Panc1 (cell line): ENCODE measurements at regions not wholly inside any gene's neighbourhood (a gene's known extent, or its start where the extent isn't known, plus 50 kb on each side); places are given as distances from the start of the nearest gene placed in this dataset.

Experiments used
- ATAC-seq: fragments of 200-7000 bp; cut with Tn5 transposase; 2 replicates; pipeline ENCODE4 v1.9.1; 2020; ENCODE audit warnings: mild to moderate bottlenecking, moderate library complexity
- BruUV-seq: library from RNA; stranded (reverse); fragments of 400-500 nt; replicated peaks from 2 replicates; lab custom pipeline; 2021; lab: Mats Ljungman, UMichigan
- CTCF ChIA-PET: fragments of 300-600 bp; sonication (Branson Sonifier 250); formaldehyde crosslinking; loops from one replicate; lab custom pipeline; 2022; ENCODE audit warnings: antibody characterized with exemption; lab: Charles Lee
- POLR2A ChIA-PET: fragments of 300-600 bp; sonication (Branson Sonifier 250); formaldehyde crosslinking; loops from one replicate; lab custom pipeline; 2022; ENCODE audit warnings: antibody characterized with exemption; lab: Charles Lee
- DNase-seq: peaks from one replicate; pipeline ENCODE4 v3.0.0-alpha.2; 2010; ENCODE audit warnings: low read depth, low spot score
- H3K27ac ChIP-seq: 2 replicates; pipeline ENCODE4 v1.5.1; 2011; ENCODE audit warnings: mild to moderate bottlenecking, low read length, inconsistent platforms
- H3K27me3 ChIP-seq: fragments of 200-500 bp; sonication (Bioruptor generic); 2 replicates; pipeline ENCODE4 v1.6.0; 2014; ENCODE audit warnings: low read length, inconsistent platforms; ENCODE audit not compliant: control insufficient read depth, insufficient read depth
- H3K36me3 ChIP-seq: fragments of 200-500 bp; sonication (Bioruptor generic); 2 replicates; pipeline ENCODE4 v1.5.1; 2014; ENCODE audit warnings: inconsistent platforms, mild to moderate bottlenecking, low read length, moderate library complexity; ENCODE audit not compliant: control insufficient read depth, insufficient read depth
- H3K4me1 ChIP-seq: 2 replicates; pipeline ENCODE4 v1.5.1; 2011; ENCODE audit warnings: inconsistent platforms, mild to moderate bottlenecking, low read length, moderate library complexity; ENCODE audit not compliant: control insufficient read depth, insufficient read depth
- H3K4me3 ChIP-seq, 2 experiments: 2 replicates each; pipeline ENCODE4 v1.5.1; 2011 to 2012; ENCODE audit warnings: low read depth in 2 of 2, low read length in 2 of 2, mild to moderate bottlenecking in 2 of 2, inconsistent platforms in 1 of 2, moderate library complexity in 1 of 2
- H3K9me3 ChIP-seq: fragments of 200-500 bp; sonication (Bioruptor generic); 2 replicates; pipeline ENCODE4 v1.5.1; 2014; ENCODE audit warnings: low read depth, mild to moderate bottlenecking, inconsistent platforms, low read length, moderate library complexity; ENCODE audit not compliant: control insufficient read depth, insufficient read depth
- CTCF ChIP-seq: fragments of 450-650 bp; IDR thresholded peaks from 2 replicates; pipeline ENCODE4 v1.5.1; 2017; ENCODE audit warnings: mild to moderate bottlenecking
- POLR2AphosphoS5 ChIP-seq: IDR thresholded peaks from 2 replicates; pipeline ENCODE4 v1.6.1; 2012; ENCODE audit warnings: mild to moderate bottlenecking, low read depth, low read length, moderate library complexity
- SIN3A ChIP-seq: IDR thresholded peaks from 2 replicates; pipeline ENCODE4 v1.6.1; 2012; ENCODE audit warnings: low read depth, mild to moderate bottlenecking, low read length, moderate library complexity, borderline replicate concordance; ENCODE audit not compliant: insufficient read depth
- TCF7L2 ChIP-seq: IDR thresholded peaks from 2 replicates; pipeline ENCODE4 v1.6.1; 2011; ENCODE audit warnings: mild to moderate bottlenecking, low read depth, low read length, inconsistent platforms
- in situ Hi-C: cut with HindIII; loops from 2 replicates; pipeline ENCODE4 v1.10.0; 2016; ENCODE audit warnings: low sequenced_read_pairs, low pct_unique_long_range_greater_than_20kb
- intact Hi-C: fragments of 100-400 bp; cut with micrococcal nuclease; formaldehyde crosslinking; loops from one replicate; pipeline ENCODE4 v1.10.0; 2022; ENCODE audit not compliant: unreplicated experiment
- TF ChIP-seq, protein P1 (sequence below), 2 experiments: IDR thresholded peaks; 2 replicates each; pipeline ENCODE4 v1.6.1; 2011 to 2012; ENCODE audit warnings: low read depth in 2 of 2, control low read depth in 1 of 2, low read length in 1 of 2, mild to moderate bottlenecking in 1 of 2, moderate library complexity in 1 of 2; ENCODE audit not compliant: insufficient read depth in 1 of 2

GRCh38 chr15:96882121-96882772 is 551.7 kb downstream of the NR2F2 start:
- Histone ChIP-seq H3K4me1 (no peaks in the 10 kb centered on the region), H3K27me3 (no peaks in the 10 kb centered on the region), H3K36me3 (no peaks in the 10 kb centered on the region), H3K9me3 (no peaks in the 10 kb centered on the region), H3K27ac (no peak overlapping the region), H3K4me3 (no peak overlapping the region)
- in situ Hi-C loops, result no loop called here
- intact Hi-C loops, result no loop called here
- CTCF ChIA-PET, result no interaction called here
- DNase-seq, result no peak
- no TSS peak for BruUV-seq
- POLR2A ChIA-PET, result no interaction called here
- ATAC-seq, result no peak
- TF ChIP-seq POLR2AphosphoS5 (no peak), SIN3A (no peak), CTCF (no peak), TCF7L2 (no peak)
- TF ChIP-seq, protein P1, sequence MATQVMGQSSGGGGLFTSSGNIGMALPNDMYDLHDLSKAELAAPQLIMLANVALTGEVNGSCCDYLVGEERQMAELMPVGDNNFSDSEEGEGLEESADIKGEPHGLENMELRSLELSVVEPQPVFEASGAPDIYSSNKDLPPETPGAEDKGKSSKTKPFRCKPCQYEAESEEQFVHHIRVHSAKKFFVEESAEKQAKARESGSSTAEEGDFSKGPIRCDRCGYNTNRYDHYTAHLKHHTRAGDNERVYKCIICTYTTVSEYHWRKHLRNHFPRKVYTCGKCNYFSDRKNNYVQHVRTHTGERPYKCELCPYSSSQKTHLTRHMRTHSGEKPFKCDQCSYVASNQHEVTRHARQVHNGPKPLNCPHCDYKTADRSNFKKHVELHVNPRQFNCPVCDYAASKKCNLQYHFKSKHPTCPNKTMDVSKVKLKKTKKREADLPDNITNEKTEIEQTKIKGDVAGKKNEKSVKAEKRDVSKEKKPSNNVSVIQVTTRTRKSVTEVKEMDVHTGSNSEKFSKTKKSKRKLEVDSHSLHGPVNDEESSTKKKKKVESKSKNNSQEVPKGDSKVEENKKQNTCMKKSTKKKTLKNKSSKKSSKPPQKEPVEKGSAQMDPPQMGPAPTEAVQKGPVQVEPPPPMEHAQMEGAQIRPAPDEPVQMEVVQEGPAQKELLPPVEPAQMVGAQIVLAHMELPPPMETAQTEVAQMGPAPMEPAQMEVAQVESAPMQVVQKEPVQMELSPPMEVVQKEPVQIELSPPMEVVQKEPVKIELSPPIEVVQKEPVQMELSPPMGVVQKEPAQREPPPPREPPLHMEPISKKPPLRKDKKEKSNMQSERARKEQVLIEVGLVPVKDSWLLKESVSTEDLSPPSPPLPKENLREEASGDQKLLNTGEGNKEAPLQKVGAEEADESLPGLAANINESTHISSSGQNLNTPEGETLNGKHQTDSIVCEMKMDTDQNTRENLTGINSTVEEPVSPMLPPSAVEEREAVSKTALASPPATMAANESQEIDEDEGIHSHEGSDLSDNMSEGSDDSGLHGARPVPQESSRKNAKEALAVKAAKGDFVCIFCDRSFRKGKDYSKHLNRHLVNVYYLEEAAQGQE (IDR thresholded peaks at IDR 0.05; ENCODE audit: insufficient read depth in 1 of 2, low read depth in 2 of 2, low read length in 1 of 2), result no peak

DNA sequence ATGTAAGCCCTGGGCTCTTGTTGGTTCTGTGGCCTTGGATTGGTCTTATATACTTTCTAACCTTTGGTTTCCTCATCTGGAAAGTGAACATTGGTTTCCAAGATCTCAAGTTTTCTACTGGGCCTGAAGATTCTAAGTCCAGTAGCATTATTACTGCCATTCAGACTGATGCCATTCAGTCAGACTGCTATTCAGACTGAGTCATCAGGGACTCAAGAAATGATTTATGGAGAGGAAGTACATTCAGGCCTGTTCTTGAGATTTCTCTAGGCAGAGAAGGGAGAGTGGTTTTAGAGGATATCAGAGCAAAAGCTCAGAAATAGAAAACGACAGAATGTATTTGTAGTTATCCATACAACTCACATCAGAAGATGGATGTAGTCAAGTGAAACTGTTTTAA is 557.2 kb downstream of the NR2F2 start:
- no peak for TF ChIP-seq POLR2AphosphoS5
- TF ChIP-seq, protein P1 (IDR thresholded peaks at IDR 0.05; ENCODE audit: insufficient read depth in 1 of 2, low read depth in 2 of 2, low read length in 1 of 2), result no peak
- intact Hi-C loops, result no loop called here
- Histone ChIP-seq H3K27me3 (no peaks in the 10 kb centered on the region), H3K36me3 (no peaks in the 10 kb centered on the region; the same call in 1 of the 2 replicates), H3K27ac (no peak overlapping the region), H3K4me1 (no peaks in the 10 kb centered on the region), H3K9me3 (no peaks in the 10 kb centered on the region), H3K4me3 (no peak overlapping the region)
- peak; percentile 47 for DNase-seq
- CTCF ChIA-PET, result no interaction called here
- BruUV-seq, result no TSS peak
- POLR2A ChIA-PET, result no interaction called here
- in situ Hi-C loops, result no loop called here
- ATAC-seq, result no peak
